ENCODE measurements at regions not wholly inside any gene's neighbourhood (a gene's known extent, or its start where the extent isn't known, plus 50 kb on each side); places are given as distances from the start of the nearest gene placed in this dataset.

GRCh38 chr10:4353964-4354363 is 472.0 kb upstream of the AKR1E2 start:
- TF ChIP-seq GATA2 (IDR thresholded peaks at IDR 0.05; ENCODE audit: low read depth, low read length) (no peak), GATA3 (IDR thresholded peaks at IDR 0.05; ENCODE audit: low read depth, low read length) (no peak)

Data from SH-SY5Y (cell line).